T-helper 1 cell treated with Interleukin-12 subunit alpha and Interleukin-12 subunit beta and Interleukin-4 antibody, amounts not matched to agents 30 ng/mL and 1 ng/mL, for 36 hours (primary cell): ENCODE measurements at regions not wholly inside any gene's neighbourhood (a gene's known extent, or its start where the extent isn't known, plus 50 kb on each side); places are given as distances from the start of the nearest gene placed in this dataset.

Experiments
- intact Hi-C: fragments of 100-400 bp; cut with micrococcal nuclease; formaldehyde crosslinking; loops from one replicate; pipeline ENCODE4 v1.15.1; 2024

GRCh38 chr6:147856687-147857086 lies 348.2 kb downstream of the SAMD5 start:
- intact Hi-C loops, result loop anchor here (5.0 kb wide), 1 partner anchor 1069 kb away; no protein-coding TSS in a partner anchor

- intact Hi-C loops, result loop anchor here (5.0 kb wide), 1 partner anchor 1071 kb away; no protein-coding TSS in a partner anchor
These were observed 349.9 kb downstream of the SAMD5 start for GRCh38 chr6:147858421-147858820.

- intact Hi-C loops, result loop anchor here (5.0 kb wide), 1 partner anchor 1072 kb away; no protein-coding TSS in a partner anchor
These were observed 350.6 kb downstream of the SAMD5 start for GRCh38 chr6:147859071-147859470.

- intact Hi-C loops, result no loop called here
These were observed 353.2 kb downstream of the SAMD5 start for GRCh38 chr6:147861696-147862095.

- intact Hi-C loops, result no loop called here
These were observed 359.1 kb downstream of the SAMD5 start for GRCh38 chr6:147867433-147868226.

- intact Hi-C loops, result no loop called here
These were observed 360.1 kb downstream of the SAMD5 start for GRCh38 chr6:147868427-147869190.

- intact Hi-C loops, result no loop called here
These were observed 360.7 kb downstream of the SAMD5 start for GRCh38 chr6:147869201-147869600.

- intact Hi-C loops, result no loop called here
These were observed 361.4 kb downstream of the SAMD5 start for GRCh38 chr6:147869869-147870268.

- intact Hi-C loops, result no loop called here
These were observed 362.1 kb downstream of the SAMD5 start for GRCh38 chr6:147870506-147871110.

- intact Hi-C loops, result no loop called here
These were observed 363.5 kb downstream of the SAMD5 start for GRCh38 chr6:147872002-147872401.

- intact Hi-C loops, result no loop called here
These were observed 365.3 kb downstream of the SAMD5 start for GRCh38 chr6:147873816-147874215.

GRCh38 chr6:147874322-147874721 lies 365.8 kb downstream of the SAMD5 start:
- intact Hi-C loops, result no loop called here

GRCh38 chr6:147879031-147879580 lies 370.6 kb downstream of the SAMD5 start:
- intact Hi-C loops, result no loop called here

GRCh38 chr6:147881432-147881831 lies 372.9 kb downstream of the SAMD5 start:
- intact Hi-C loops, result no loop called here

- intact Hi-C loops, result no loop called here
These were observed 379.9 kb downstream of the SAMD5 start for GRCh38 chr6:147888374-147888773.

GRCh38 chr6:147891671-147892070 lies 383.2 kb downstream of the SAMD5 start:
- intact Hi-C loops, result no loop called here

GRCh38 chr6:147892476-147892875 lies 384.0 kb downstream of the SAMD5 start:
- intact Hi-C loops, result no loop called here

GRCh38 chr6:147895272-147895671 lies 386.8 kb downstream of the SAMD5 start:
- intact Hi-C loops, result no loop called here

GRCh38 chr6:147900247-147900830 lies 391.8 kb downstream of the SAMD5 start:
- intact Hi-C loops, result no loop called here

GRCh38 chr6:147903321-147903720 lies 394.8 kb downstream of the SAMD5 start:
- intact Hi-C loops, result no loop called here

GRCh38 chr6:147903931-147904330 lies 395.4 kb downstream of the SAMD5 start:
- intact Hi-C loops, result no loop called here
